CD14-positive monocyte (primary cell): ENCODE measurements at regions not wholly inside any gene's neighbourhood (a gene's known extent, or its start where the extent isn't known, plus 50 kb on each side); places are given as distances from the start of the nearest gene placed in this dataset.

Experiments
- DNase-seq, 3 donors: peaks; one replicate each; pipeline ENCODE4 v3.0.0-alpha.2; 2011 to 2022
- H2AFZ ChIP-seq: 2 replicates; pipeline ENCODE4 v1.6.0; 2012; ENCODE audit warnings: mild to moderate bottlenecking, low read depth, low read length, inconsistent platforms; ENCODE audit not compliant: insufficient read depth, poor library complexity, severe bottlenecking
- H3K27ac ChIP-seq, 2 donors: 1 replicate in 1 of 2; 2 replicates in 1 of 2; pipeline ENCODE4 v1.5.1; 2012 to 2013; ENCODE audit warnings: low read length in 2 of 2, control low read depth in 1 of 2, inconsistent platforms in 1 of 2, low read depth in 1 of 2, mild to moderate bottlenecking in 1 of 2
- H3K27me3 ChIP-seq, 2 donors: one replicate each; pipeline versions ENCODE4 v1.6.0 to v1.6.1; 2011 to 2013; ENCODE audit warnings: low read length in 2 of 2; ENCODE audit not compliant: control insufficient read depth in 2 of 2, insufficient read depth in 2 of 2
- H3K36me3 ChIP-seq, 2 donors: replicated peaks in 1 of 2; 1 replicate in 1 of 2; 2 replicates in 1 of 2; pipeline versions ENCODE4 v1.5.1 to v1.6.1; 2012 to 2013; ENCODE audit warnings: low read length in 2 of 2, control low read depth in 1 of 2, inconsistent platforms in 1 of 2, mild to moderate bottlenecking in 1 of 2; ENCODE audit not compliant: insufficient read depth in 2 of 2, control insufficient read depth in 1 of 2
- H3K4me1 ChIP-seq, 2 donors: 1 replicate in 1 of 2; 2 replicates in 1 of 2; pipeline versions ENCODE4 v1.5.1 to v1.6.1; 2012 to 2013; ENCODE audit warnings: low read length in 2 of 2, control low read depth in 1 of 2, inconsistent platforms in 1 of 2, mild to moderate bottlenecking in 1 of 2, moderate library complexity in 1 of 2; ENCODE audit not compliant: insufficient read depth in 2 of 2, control insufficient read depth in 1 of 2
- H3K4me2 ChIP-seq: replicated peaks from 2 replicates; pipeline ENCODE3; 2012; ENCODE audit warnings: low read length, moderate library complexity, mild to moderate bottlenecking; ENCODE audit not compliant: poor library complexity, severe bottlenecking; ENCODE audit errors: extremely low read depth
- H3K4me3 ChIP-seq, 3 experiments: fragments of 200-600 bp in 1 of 3; sonication (generic) in 1 of 3; replicated peaks in 1 of 3; 1 replicate in 2 of 3; 2 replicates in 1 of 3; pipeline ENCODE4 v1.5.1; 2011 to 2013; ENCODE audit warnings: low read length in 3 of 3, mild to moderate bottlenecking in 3 of 3, control low read depth in 2 of 3, low read depth in 2 of 3, inconsistent platforms in 1 of 3, moderate library complexity in 1 of 3
- H3K79me2 ChIP-seq: 2 replicates; pipeline ENCODE4 v1.6.0; 2012; ENCODE audit warnings: mild to moderate bottlenecking, control low read depth, inconsistent platforms, low read length, moderate library complexity; ENCODE audit not compliant: insufficient read depth
- H3K9ac ChIP-seq: 2 replicates; pipeline ENCODE4 v1.6.0; 2017; ENCODE audit warnings: low read length, mild to moderate bottlenecking; ENCODE audit not compliant: insufficient read depth, poor library complexity, severe bottlenecking
- H3K9me3 ChIP-seq, 2 donors: replicated peaks in 1 of 2; 1 replicate in 1 of 2; 2 replicates in 1 of 2; pipeline versions ENCODE4 v1.5.1 to v1.6.1; 2012 to 2013; ENCODE audit warnings: low read length in 2 of 2, control low read depth in 1 of 2; ENCODE audit not compliant: control insufficient read depth in 1 of 2, insufficient read depth in 1 of 2
- H4K20me1 ChIP-seq: 2 replicates; pipeline ENCODE4 v1.6.0; 2012; ENCODE audit warnings: mild to moderate bottlenecking, low read length, control low read depth, moderate library complexity; ENCODE audit not compliant: insufficient read depth
- H3K27ac Mint-ChIP-seq, 7 donors: one replicate each; pipeline ENCODE4 v1.8.0; 2020; ENCODE audit warnings: mild to moderate bottlenecking in 7 of 7, mixed read lengths in 7 of 7, moderate library complexity in 6 of 7, inconsistent platforms in 2 of 7
- H3K27me3 Mint-ChIP-seq, 3 donors: one replicate each; pipeline ENCODE4 v1.8.0; 2021 to 2022; ENCODE audit warnings: low read depth in 3 of 3, mild to moderate bottlenecking in 3 of 3, mixed read lengths in 3 of 3, moderate library complexity in 3 of 3, inconsistent platforms in 1 of 3
- H3K36me3 Mint-ChIP-seq, 2 donors: one replicate each; pipeline ENCODE4 v1.8.0; 2020; ENCODE audit warnings: mixed read lengths in 2 of 2, inconsistent platforms in 1 of 2, mild to moderate bottlenecking in 1 of 2
- H3K4me1 Mint-ChIP-seq: one replicate; pipeline ENCODE4 v1.8.0; 2020; ENCODE audit warnings: mild to moderate bottlenecking, mixed read lengths
- H3K4me3 Mint-ChIP-seq, 2 donors: one replicate each; pipeline ENCODE4 v1.8.0; 2020; ENCODE audit warnings: mild to moderate bottlenecking in 2 of 2, mixed read lengths in 2 of 2, moderate library complexity in 1 of 2
- H3K9me3 Mint-ChIP-seq, 7 donors: one replicate each; pipeline ENCODE4 v1.8.0; 2020 to 2022; ENCODE audit warnings: mixed read lengths in 7 of 7, mild to moderate bottlenecking in 6 of 7, moderate library complexity in 6 of 7, inconsistent platforms in 2 of 7
- CTCF ChIP-seq: fragments of 200-600 bp; IDR thresholded peaks from one replicate; pipeline ENCODE4 v1.8.0; 2022; ENCODE audit warnings: antibody characterized with exemption, mild to moderate bottlenecking
- WGBS: methylation state at CpG from one replicate; pipeline ENCODE4 v1.1.5; 2013; ENCODE audit warnings: missing lambda C conversion rate; ENCODE audit not compliant: insufficient coverage; 5-methylcytosine and 5-hydroxymethylcytosine counted together
- intact Hi-C, 2 donors: fragments of 100-400 bp; cut with micrococcal nuclease; formaldehyde crosslinking; loops; one replicate each; pipeline versions ENCODE4 v1.15.0 to v1.15.1; 2023

GRCh38 chr2:21356086-21356856 is 232.5 kb downstream of the TDRD15 start:
- Mint-ChIP-seq H3K27me3 (peaks cover 1 to 13% (median 4%) of the 10 kb centered on the region in 3 donors), H3K9me3 (peaks cover 0 to 3% (median 0%) of the 10 kb centered on the region in 7 donors), H3K4me1 (peaks cover 5% of the 10 kb centered on the region), H3K36me3 (no peaks in the 10 kb centered on the region), H3K4me3 (no peak overlapping the region), H3K27ac (peak overlapping the region in 1 of 7 donors; percentile 51)
- no peak overlapping the region for H3K9ac ChIP-seq
- no peak overlapping the region for H3K27ac ChIP-seq
- no peak for TF ChIP-seq CTCF
- H3K4me3 ChIP-seq = no peak overlapping the region
- H3K27me3 ChIP-seq = no peaks in the 10 kb centered on the region
- H3K79me2 ChIP-seq = no peaks in the 10 kb centered on the region
- H3K9me3 ChIP-seq = no peaks in the 10 kb centered on the region
- intact Hi-C loops = no loop called here
- no peaks in the 10 kb centered on the region for H3K36me3 ChIP-seq
- WGBS = 83% methylated on average over 1 of the region's 9 CpGs
- H4K20me1 ChIP-seq = no peaks in the 10 kb centered on the region
- no peak overlapping the region for H3K4me2 ChIP-seq
- H3K4me1 ChIP-seq = no peaks in the 10 kb centered on the region
- DNase-seq = no peak
- H2AFZ ChIP-seq = no peak overlapping the region

DNA sequence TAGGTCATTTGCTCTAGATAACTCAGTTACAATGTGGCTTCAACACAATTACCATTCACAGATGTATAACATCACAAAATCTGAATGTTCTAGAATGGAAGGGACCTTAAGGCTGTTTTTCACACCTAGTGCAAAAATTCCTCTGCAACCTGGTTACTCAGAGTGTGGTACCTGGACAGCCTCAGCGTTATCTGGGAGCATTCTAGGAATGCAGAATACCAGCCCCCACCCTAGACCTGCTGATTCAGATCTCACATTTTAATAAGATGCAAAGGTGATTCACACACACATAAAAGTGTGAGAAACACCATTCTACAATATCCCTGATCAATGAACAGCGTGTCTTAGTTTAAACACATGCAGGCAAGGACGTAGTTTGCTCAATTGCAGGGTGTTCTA is 233.1 kb downstream of the TDRD15 start:
- Histone ChIP-seq H3K27ac (no peak overlapping the region), H3K36me3 (no peaks in the 10 kb centered on the region), H3K9ac (no peak overlapping the region), H3K4me1 (no peaks in the 10 kb centered on the region), H3K79me2 (no peaks in the 10 kb centered on the region), H2AFZ (no peak overlapping the region), H3K27me3 (no peaks in the 10 kb centered on the region), H3K4me3 (no peak overlapping the region), H4K20me1 (no peaks in the 10 kb centered on the region), H3K4me2 (no peak overlapping the region), H3K9me3 (no peaks in the 10 kb centered on the region)
- no peak for TF ChIP-seq CTCF
- no peak for DNase-seq
- Mint-ChIP-seq H3K9me3 (peaks cover 0 to 3% (median 0%) of the 10 kb centered on the region in 7 donors), H3K36me3 (no peaks in the 10 kb centered on the region), H3K27me3 (peaks cover 1 to 13% (median 4%) of the 10 kb centered on the region in 3 donors), H3K4me1 (peaks cover 5% of the 10 kb centered on the region), H3K27ac (no peak overlapping the region), H3K4me3 (no peak overlapping the region)
- intact Hi-C loops = no loop called here
- WGBS = no CpG with 5 or more reads among the region's 3 CpGs
